Loucy (cell line): ENCODE measurements at regions not wholly inside any gene's neighbourhood (a gene's known extent, or its start where the extent isn't known, plus 50 kb on each side); places are given as distances from the start of the nearest gene placed in this dataset.

Experiments used
- H2AFZ ChIP-seq: fragments of 200-600 bp; sonication (generic); 2 replicates; pipeline ENCODE4 v1.6.0; 2016; ENCODE audit warnings: antibody characterized with exemption, mild to moderate bottlenecking, low read length, moderate library complexity
- H3F3A ChIP-seq: fragments of 200-600 bp; 2 replicates; pipeline ENCODE4 v1.6.0; 2016; ENCODE audit warnings: antibody characterized with exemption, low read depth, mild to moderate bottlenecking
- H3K27me3 ChIP-seq: fragments of 200-600 bp; sonication (generic); 2 replicates; pipeline ENCODE4 v1.6.1; 2014; ENCODE audit warnings: low read length, mild to moderate bottlenecking; ENCODE audit not compliant: insufficient read depth, poor library complexity, severe bottlenecking
- H3K36me3 ChIP-seq: fragments of 200-600 bp; sonication (generic); 2 replicates; pipeline ENCODE4 v1.6.1; 2016; ENCODE audit warnings: low read length; ENCODE audit not compliant: insufficient read depth
- H3K4me1 ChIP-seq: fragments of 200-600 bp; sonication (generic); 2 replicates; pipeline ENCODE4 v1.5.1; 2014; ENCODE audit warnings: low read length, mild to moderate bottlenecking; ENCODE audit not compliant: insufficient read depth, poor library complexity, severe bottlenecking
- H3K4me2 ChIP-seq: fragments of 200-600 bp; sonication (generic); 2 replicates; pipeline ENCODE4 v1.6.0; 2014; ENCODE audit warnings: antibody characterized with exemption, low read length, low read depth, mild to moderate bottlenecking; ENCODE audit not compliant: poor library complexity, severe bottlenecking
- H3K4me3 ChIP-seq: fragments of 200-600 bp; sonication (generic); 2 replicates; pipeline ENCODE4 v1.5.1; 2014; ENCODE audit warnings: low read length, mild to moderate bottlenecking, mixed read lengths; ENCODE audit not compliant: poor library complexity, severe bottlenecking
- H3K79me2 ChIP-seq: fragments of 200-600 bp; sonication (generic); 2 replicates; pipeline ENCODE4 v1.6.1; 2014; ENCODE audit warnings: low read length; ENCODE audit not compliant: insufficient read depth
- H3K9ac ChIP-seq: fragments of 200-600 bp; sonication (generic); 2 replicates; pipeline ENCODE4 v1.6.0; 2014; ENCODE audit warnings: mild to moderate bottlenecking, low read depth, low read length, moderate library complexity; ENCODE audit not compliant: poor library complexity, severe bottlenecking
- H3K9me2 ChIP-seq: fragments of 200-600 bp; sonication (generic); replicated peaks from 2 replicates; pipeline ENCODE4 v1.6.1; 2016; ENCODE audit warnings: low read depth, low read length, mixed read lengths
- H3K9me3 ChIP-seq: fragments of 200-600 bp; sonication (generic); 2 replicates; pipeline ENCODE4 v1.6.1; 2014; ENCODE audit warnings: mild to moderate bottlenecking, antibody characterized with exemption, low read length, low read depth; ENCODE audit not compliant: insufficient read depth
- H4K20me1 ChIP-seq: fragments of 200-600 bp; sonication (generic); 2 replicates; pipeline ENCODE4 v1.6.0; 2014; ENCODE audit warnings: antibody characterized with exemption, low read length, mild to moderate bottlenecking; ENCODE audit not compliant: insufficient read depth, poor library complexity, severe bottlenecking
- EZH2phosphoT487 ChIP-seq: fragments of 200-600 bp; IDR thresholded peaks from 2 replicates; pipeline ENCODE4 v1.6.1; 2018; ENCODE audit warnings: antibody characterized with exemption, mild to moderate bottlenecking, moderate library complexity, borderline replicate concordance
- TF ChIP-seq, protein P1 (sequence below): fragments of 200-600 bp; sonication (generic); conservative IDR thresholded peaks from 2 replicates; pipeline ENCODE4 v1.5.1; 2014; ENCODE audit warnings: mild to moderate bottlenecking, antibody characterized with exemption, low read length

GRCh38 chr2:153163055-153163454 is 315.5 kb downstream of the RPRM start:
- no peak for TF ChIP-seq EZH2phosphoT487
- TF ChIP-seq, protein P1, sequence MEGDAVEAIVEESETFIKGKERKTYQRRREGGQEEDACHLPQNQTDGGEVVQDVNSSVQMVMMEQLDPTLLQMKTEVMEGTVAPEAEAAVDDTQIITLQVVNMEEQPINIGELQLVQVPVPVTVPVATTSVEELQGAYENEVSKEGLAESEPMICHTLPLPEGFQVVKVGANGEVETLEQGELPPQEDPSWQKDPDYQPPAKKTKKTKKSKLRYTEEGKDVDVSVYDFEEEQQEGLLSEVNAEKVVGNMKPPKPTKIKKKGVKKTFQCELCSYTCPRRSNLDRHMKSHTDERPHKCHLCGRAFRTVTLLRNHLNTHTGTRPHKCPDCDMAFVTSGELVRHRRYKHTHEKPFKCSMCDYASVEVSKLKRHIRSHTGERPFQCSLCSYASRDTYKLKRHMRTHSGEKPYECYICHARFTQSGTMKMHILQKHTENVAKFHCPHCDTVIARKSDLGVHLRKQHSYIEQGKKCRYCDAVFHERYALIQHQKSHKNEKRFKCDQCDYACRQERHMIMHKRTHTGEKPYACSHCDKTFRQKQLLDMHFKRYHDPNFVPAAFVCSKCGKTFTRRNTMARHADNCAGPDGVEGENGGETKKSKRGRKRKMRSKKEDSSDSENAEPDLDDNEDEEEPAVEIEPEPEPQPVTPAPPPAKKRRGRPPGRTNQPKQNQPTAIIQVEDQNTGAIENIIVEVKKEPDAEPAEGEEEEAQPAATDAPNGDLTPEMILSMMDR: peak; percentile 62
- Histone ChIP-seq H3F3A (no peaks in the 10 kb centered on the region), H4K20me1 (no peaks in the 10 kb centered on the region), H3K36me3 (no peaks in the 10 kb centered on the region), H3K9ac (no peak overlapping the region), H2AFZ (no peak overlapping the region), H3K4me2 (no peak overlapping the region), H3K79me2 (no peaks in the 10 kb centered on the region), H3K9me3 (no peaks in the 10 kb centered on the region), H3K4me1 (no peaks in the 10 kb centered on the region), H3K27me3 (no peaks in the 10 kb centered on the region), H3K4me3 (no peak overlapping the region), H3K9me2 (no peaks in the 10 kb centered on the region; the same call in 1 of the 2 replicates)

DNA sequence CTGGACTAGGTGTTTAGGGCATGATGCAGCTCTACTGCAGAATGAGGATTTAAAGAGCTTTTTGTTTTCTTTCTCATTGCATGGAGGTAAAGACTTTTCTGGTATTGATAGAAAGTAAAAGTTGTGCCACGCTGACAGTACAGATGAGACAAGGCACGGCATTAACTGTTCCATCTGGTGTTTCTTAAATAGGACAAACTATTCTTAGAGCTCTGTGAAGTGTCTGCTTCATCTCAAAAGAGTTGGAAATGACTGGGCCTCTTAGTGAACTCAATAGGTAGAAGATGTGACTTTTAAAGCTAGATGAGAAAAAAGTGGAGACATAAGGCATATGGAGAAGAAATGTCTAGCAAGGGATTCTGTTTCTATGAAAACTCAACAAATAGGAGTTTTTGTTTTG is 321.8 kb downstream of the RPRM start:
- H3K9me3 ChIP-seq: no peaks in the 10 kb centered on the region
- no peak overlapping the region for H3K4me3 ChIP-seq
- H3K4me1 ChIP-seq: no peaks in the 10 kb centered on the region
- no peaks in the 10 kb centered on the region for H3F3A ChIP-seq
- H3K9ac ChIP-seq: no peak overlapping the region
- H3K4me2 ChIP-seq: no peak overlapping the region
- TF ChIP-seq EZH2phosphoT487: no peak
- TF ChIP-seq, protein P1: no peak
- H3K79me2 ChIP-seq: no peaks in the 10 kb centered on the region
- no peak overlapping the region for H2AFZ ChIP-seq
- no peaks in the 10 kb centered on the region for H3K9me2 ChIP-seq
- H4K20me1 ChIP-seq: no peaks in the 10 kb centered on the region
- no peaks in the 10 kb centered on the region for H3K36me3 ChIP-seq
- H3K27me3 ChIP-seq: no peaks in the 10 kb centered on the region

GRCh38 chr2:153152036-153152435 is 326.5 kb downstream of the RPRM start:
- Histone ChIP-seq H3K79me2 (no peaks in the 10 kb centered on the region), H3K27me3 (no peaks in the 10 kb centered on the region), H3F3A (no peaks in the 10 kb centered on the region), H3K4me3 (no peak overlapping the region), H3K4me1 (no peaks in the 10 kb centered on the region), H2AFZ (no peak overlapping the region), H3K4me2 (no peak overlapping the region), H3K9ac (no peak overlapping the region), H3K9me3 (no peaks in the 10 kb centered on the region), H4K20me1 (no peaks in the 10 kb centered on the region), H3K9me2 (no peaks in the 10 kb centered on the region), H3K36me3 (no peaks in the 10 kb centered on the region)
- TF ChIP-seq, protein P1: no peak
- no peak for TF ChIP-seq EZH2phosphoT487
